AG09319 (cell line): ENCODE measurements at regions not wholly inside any gene's neighbourhood (a gene's known extent, or its start where the extent isn't known, plus 50 kb on each side); places are given as distances from the start of the nearest gene placed in this dataset.

Experiments used
- DNase-seq: peaks from one replicate; pipeline ENCODE4 v3.0.0-alpha.2; 2010; ENCODE audit warnings: low read depth; ENCODE audit errors: extremely low read depth
- TF ChIP-seq, protein P1 (sequence below): IDR thresholded peaks from 2 replicates; pipeline ENCODE4 v1.5.1; 2011; ENCODE audit warnings: low read depth, mild to moderate bottlenecking, inconsistent platforms, low read length, moderate library complexity

DNA sequence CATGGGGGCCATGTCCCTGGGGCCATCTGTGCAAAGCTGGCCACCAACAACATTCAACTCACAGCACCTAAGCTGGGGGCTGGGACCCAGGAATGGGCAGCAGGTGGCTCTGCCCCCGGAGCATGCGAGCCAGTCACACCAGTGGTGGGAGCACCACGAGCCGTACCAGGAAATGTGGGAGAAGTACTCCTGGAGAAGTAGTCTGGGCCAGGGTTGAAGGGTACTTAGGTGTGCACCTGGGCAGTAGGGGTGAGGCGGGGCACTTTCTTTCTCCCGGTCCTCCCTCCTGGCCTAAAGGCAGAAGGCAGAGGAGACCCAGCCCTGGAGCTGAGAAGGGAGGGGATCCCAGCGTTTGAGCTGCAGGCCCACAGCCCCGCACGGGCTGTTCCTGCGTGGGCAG is 94.2 kb downstream of the PLXNA1 start:
- TF ChIP-seq, protein P1, sequence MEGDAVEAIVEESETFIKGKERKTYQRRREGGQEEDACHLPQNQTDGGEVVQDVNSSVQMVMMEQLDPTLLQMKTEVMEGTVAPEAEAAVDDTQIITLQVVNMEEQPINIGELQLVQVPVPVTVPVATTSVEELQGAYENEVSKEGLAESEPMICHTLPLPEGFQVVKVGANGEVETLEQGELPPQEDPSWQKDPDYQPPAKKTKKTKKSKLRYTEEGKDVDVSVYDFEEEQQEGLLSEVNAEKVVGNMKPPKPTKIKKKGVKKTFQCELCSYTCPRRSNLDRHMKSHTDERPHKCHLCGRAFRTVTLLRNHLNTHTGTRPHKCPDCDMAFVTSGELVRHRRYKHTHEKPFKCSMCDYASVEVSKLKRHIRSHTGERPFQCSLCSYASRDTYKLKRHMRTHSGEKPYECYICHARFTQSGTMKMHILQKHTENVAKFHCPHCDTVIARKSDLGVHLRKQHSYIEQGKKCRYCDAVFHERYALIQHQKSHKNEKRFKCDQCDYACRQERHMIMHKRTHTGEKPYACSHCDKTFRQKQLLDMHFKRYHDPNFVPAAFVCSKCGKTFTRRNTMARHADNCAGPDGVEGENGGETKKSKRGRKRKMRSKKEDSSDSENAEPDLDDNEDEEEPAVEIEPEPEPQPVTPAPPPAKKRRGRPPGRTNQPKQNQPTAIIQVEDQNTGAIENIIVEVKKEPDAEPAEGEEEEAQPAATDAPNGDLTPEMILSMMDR, result no peak
- no peak for DNase-seq

DNA sequence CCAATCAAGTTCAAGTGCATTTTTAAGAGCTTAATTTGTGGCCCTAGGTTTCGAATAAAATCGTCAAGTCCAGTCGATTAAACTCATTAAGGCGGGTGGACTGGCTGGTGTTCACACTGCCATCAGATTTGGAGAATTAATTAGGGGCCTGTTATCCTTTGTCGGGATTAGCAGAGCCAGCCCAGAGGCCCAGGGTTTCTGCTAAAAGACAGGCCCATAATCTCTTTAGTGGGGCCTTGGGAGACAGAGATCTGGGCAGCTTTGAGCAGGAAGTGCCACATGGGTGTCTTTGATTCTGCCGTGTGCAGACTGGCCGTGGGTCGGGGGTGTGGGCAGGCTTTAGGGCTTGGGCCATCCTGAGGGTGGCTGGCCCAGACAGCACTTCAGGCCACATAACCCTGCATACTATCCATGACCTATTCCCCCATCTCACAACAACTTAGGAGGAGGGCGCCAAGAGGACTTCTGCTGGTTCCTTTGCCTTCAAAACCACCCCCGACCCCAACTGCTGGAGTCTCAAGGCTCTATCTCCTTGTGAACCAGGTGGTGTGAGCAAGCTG is 94.7 kb downstream of the PLXNA1 start:
- TF ChIP-seq, protein P1, result no peak
- no peak for DNase-seq

DNA sequence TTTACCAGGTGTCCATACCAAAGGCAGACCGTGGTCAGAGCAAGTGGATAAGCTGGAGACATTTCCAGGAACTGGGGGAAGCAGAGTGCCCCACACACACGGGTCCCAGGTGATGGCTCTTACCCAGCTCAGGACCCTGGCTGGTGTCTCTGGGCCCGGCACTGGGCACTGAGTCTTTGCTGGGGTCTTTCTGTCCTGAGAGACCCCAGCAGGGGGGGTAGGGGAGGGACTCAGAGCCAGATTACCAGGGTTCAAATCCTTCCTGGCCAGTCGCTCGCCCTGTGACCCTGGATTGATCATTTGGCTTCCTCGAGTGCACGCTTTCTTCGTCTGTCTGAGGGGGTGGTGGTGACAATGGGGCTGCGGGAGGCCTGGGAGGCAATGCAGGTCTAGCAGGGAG is 95.7 kb downstream of the PLXNA1 start:
- no peak for DNase-seq
- TF ChIP-seq, protein P1, result no peak

DNA sequence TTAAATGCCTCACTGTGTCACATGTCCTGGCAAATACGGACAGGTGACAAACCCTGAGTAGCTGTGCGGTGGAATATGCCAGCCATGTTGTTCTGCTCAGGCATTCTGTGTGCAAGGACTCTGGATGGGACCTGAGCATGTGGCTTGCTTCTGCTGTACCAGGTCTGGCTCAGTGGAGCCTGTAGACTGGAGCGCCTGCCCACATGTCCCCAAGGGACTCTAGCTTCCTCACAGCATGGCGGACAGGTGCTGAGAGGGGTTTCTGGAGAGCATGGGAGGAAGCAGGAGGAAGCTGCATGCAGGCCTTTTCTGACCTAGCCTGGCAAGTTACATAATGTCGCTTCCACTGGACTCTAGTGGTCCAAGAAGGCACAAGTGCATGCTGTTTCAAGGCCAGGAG is 96.3 kb downstream of the PLXNA1 start:
- DNase-seq, result no peak
- TF ChIP-seq, protein P1, result no peak

DNA sequence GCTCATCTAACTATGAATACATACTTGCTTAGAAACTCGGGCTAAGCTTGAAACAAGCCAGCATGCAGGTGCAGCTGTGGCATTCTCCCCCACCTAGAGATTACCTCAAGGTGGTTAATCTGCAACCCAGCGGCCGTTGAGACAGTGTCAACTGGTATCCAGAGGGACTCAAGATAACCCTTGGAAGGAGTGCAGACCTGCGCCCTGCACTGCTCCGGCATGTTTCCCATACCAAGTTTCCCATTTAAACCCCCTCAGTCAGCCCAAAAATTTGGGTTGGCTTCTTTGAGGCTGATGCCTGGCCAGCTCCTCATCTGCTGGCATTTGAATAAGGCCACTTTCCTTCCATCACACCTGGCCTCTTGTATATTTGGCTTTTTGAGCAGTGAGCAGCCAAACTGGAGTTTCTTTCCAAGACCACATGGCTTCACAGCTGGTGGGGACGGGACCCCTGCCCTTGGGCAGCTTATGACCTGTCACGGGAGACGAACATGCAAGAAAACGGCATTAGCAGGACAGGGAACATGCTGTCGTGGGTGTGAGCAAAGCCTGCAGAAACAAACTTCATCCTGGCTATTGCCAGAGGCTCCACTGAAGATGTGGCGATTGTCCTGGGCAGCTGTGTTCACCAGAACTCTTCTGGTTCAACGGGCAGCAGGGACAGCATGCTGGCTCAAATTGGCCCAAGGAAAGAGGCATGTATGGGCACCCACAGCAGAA is 98.2 kb downstream of the PLXNA1 start:
- TF ChIP-seq, protein P1, result no peak

DNA sequence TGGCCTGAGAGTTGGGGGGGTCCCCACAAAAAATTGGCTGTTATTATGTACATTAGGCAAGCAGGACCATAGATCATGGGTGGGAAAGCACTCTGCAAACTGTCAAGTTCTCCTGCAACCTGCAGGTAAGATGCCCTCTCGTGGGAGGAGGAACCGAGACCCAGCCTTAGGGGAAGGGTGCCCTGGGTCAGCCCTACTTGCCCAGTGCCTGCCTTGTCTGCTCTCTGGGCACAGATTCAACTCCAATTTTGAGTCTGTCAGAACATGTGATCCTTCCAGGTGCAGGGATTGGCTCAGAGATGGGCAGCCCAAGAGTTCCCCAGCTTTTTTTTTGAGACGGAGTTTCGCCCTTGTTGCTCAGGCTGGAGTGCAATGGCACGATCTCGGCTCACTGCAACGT is 99.2 kb downstream of the PLXNA1 start:
- TF ChIP-seq, protein P1, result no peak
- no peak for DNase-seq

More for the DNA sequence above, 98.2 kb downstream of the PLXNA1 start:
- DNase-seq, result no peak

DNA sequence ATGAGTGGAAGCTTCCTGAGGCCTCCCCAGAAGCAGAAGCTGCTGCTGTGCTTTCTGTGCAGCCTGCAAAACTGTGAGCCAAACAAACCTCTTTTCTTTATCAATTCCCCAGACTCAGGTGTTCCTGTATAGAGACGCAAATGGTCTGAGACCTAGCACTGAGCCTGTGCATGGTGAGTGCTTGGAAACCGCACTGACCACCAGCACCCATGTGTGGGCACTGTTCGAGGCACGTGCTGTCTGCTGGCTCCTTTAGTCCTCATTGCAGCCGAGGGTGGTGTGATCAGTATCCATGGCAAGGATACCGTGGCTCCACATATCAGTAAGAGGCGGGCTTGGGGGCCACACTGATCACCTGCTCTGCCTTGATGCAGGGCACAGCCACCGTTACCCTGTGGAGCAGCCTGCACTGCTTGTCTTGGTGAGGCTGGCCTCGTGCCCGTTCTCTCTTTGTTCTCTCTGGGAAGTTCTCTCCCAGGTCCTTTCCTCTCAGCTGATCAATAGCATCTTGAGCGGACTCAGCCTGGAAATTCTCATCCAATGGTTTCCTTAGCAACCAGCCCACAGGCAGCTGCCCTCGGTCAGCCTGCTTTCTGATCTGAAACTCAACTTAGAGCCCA is 101.0 kb downstream of the PLXNA1 start:
- TF ChIP-seq, protein P1, result no peak
- DNase-seq, result no peak
